KBM-7 (cell line): ENCODE measurements at regions not wholly inside any gene's neighbourhood (a gene's known extent, or its start where the extent isn't known, plus 50 kb on each side); places are given as distances from the start of the nearest gene placed in this dataset.
"Not testable (repeated sequence)": the region's sequence is repeated elsewhere in the genome, so short reads cannot be mapped to it uniquely, and the experiment has no call there.

Source experiments
- DNase-seq: peaks from one replicate; pipeline ENCODE4 v3.0.0-alpha.2; 2015
- in situ Hi-C: fragments of 300-500 bp; cut with MboI; formaldehyde crosslinking; loops from 2 replicates; pipeline ENCODE4 v1.14.3; 2020; ENCODE audit warnings: low sequenced_read_pairs, low pct_unique_long_range_greater_than_20kb, mixed read lengths

GRCh38 chr1:134936-135335 lies 316.5 kb downstream of the OR4F29 start:
- DNase-seq, in situ Hi-C loops: not testable (repeated sequence)

- DNase-seq, in situ Hi-C loops: not testable (repeated sequence)
Observed at GRCh38 chr1:118440-118839, 333.0 kb downstream of the OR4F29 start.

GRCh38 chr1:115534-115933 lies 335.9 kb downstream of the OR4F29 start:
- in situ Hi-C loops: not testable (repeated sequence)

GRCh38 chr1:104776-105175 lies 346.7 kb downstream of the OR4F29 start:
- in situ Hi-C loops, DNase-seq: not testable (repeated sequence)

More at GRCh38 chr1:115534-115933, 335.9 kb downstream of the OR4F29 start:
- DNase-seq: not testable (repeated sequence)

- in situ Hi-C loops, DNase-seq: not testable (repeated sequence)
Observed at GRCh38 chr1:99481-99880, 352.0 kb downstream of the OR4F29 start.

GRCh38 chr1:98811-99210 lies 352.7 kb downstream of the OR4F29 start:
- in situ Hi-C loops, DNase-seq: not testable (repeated sequence)

GRCh38 chr1:91279-91678 lies 360.2 kb downstream of the OR4F29 start:
- DNase-seq, in situ Hi-C loops: not testable (repeated sequence)

GRCh38 chr1:88110-88509 lies 363.4 kb downstream of the OR4F29 start:
- in situ Hi-C loops, DNase-seq: not testable (repeated sequence)

- not testable (repeated sequence) for DNase-seq
Observed at GRCh38 chr1:79152-79551, 372.3 kb downstream of the OR4F29 start.

GRCh38 chr1:65119-65518 lies 386.4 kb downstream of the OR4F29 start, which contains the start of gene OR4F5:
TSS of gene OR4F5 (plus strand) at chr1:65419.
- DNase-seq, in situ Hi-C loops: not testable (repeated sequence)

More at GRCh38 chr1:79152-79551, 372.3 kb downstream of the OR4F29 start:
- in situ Hi-C loops: not testable (repeated sequence)

- in situ Hi-C loops, DNase-seq: not testable (repeated sequence)
Observed at GRCh38 chr1:56014-56531, 395.4 kb downstream of the OR4F29 start.

- in situ Hi-C loops, DNase-seq: not testable (repeated sequence)
Observed at GRCh38 chr1:53182-53581, 398.3 kb downstream of the OR4F29 start.

- DNase-seq, in situ Hi-C loops: not testable (repeated sequence)
Observed at GRCh38 chr1:41965-42466, 409.5 kb downstream of the OR4F29 start.

GRCh38 chr1:41197-41596 lies 410.3 kb downstream of the OR4F29 start:
- DNase-seq, in situ Hi-C loops: not testable (repeated sequence)

- in situ Hi-C loops: not testable (repeated sequence)
Observed at GRCh38 chr1:29183-29582, 422.3 kb downstream of the OR4F29 start.

GRCh38 chr1:17298-17697 lies 434.2 kb downstream of the OR4F29 start:
- DNase-seq, in situ Hi-C loops: not testable (repeated sequence)

More at GRCh38 chr1:29183-29582, 422.3 kb downstream of the OR4F29 start:
- not testable (repeated sequence) for DNase-seq

GRCh38 chr1:16025-16424 lies 435.5 kb downstream of the OR4F29 start:
- not testable (repeated sequence) for DNase-seq

GRCh38 chr1:9941-10717 lies 441.3 kb downstream of the OR4F29 start:
- in situ Hi-C loops, DNase-seq: not testable (repeated sequence)

More at GRCh38 chr1:16025-16424, 435.5 kb downstream of the OR4F29 start:
- in situ Hi-C loops: not testable (repeated sequence)
